Stimulated activated CD8-positive, alpha-beta memory T cell treated with anti-CD3 and anti-CD28 coated beads, Interleukin-4, amount 100 ng/mL, for 48 hours (primary cell): ENCODE measurements at regions not wholly inside any gene's neighbourhood (a gene's known extent, or its start where the extent isn't known, plus 50 kb on each side); places are given as distances from the start of the nearest gene placed in this dataset.

Experiments
- DNase-seq: peaks from one replicate; pipeline ENCODE4 v3.0.0-alpha.2; 2020

DNA sequence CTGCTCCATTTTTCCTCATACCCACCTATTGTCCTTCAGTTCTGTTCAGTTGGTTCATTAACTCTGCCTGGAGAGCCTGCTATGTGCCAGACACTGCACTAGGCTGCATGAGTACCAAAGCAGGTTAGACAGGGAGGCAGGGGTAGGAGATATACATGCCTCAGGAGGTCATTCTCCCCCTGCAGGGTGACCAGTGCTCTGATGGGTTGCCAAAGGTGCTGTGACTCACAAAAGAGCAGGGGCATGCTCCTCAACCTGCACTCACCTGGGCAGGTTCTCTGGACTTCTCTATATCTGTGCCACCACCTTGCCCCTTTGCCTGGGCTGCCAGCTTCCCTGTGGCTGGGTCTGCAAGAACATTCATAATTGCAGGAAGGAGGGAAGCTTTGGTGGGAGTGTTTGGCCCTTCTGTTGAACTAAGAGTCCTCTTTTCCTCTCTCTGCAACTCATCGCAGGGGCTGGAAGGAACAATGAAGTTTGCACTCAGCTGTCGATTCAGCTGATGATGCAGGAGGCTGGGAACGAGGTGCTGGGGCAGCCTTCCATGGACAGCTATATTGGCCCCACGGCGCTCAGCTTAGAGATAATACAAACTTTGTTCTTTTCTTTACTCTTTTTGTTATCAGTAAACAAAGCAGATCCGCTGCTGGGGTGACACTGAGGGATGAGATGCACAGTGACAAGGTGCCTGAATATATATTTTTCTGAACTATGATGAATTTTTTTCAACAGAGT, 356.4 kb upstream of the PLXNA2 start:
- DNase-seq, result no peak

DNA sequence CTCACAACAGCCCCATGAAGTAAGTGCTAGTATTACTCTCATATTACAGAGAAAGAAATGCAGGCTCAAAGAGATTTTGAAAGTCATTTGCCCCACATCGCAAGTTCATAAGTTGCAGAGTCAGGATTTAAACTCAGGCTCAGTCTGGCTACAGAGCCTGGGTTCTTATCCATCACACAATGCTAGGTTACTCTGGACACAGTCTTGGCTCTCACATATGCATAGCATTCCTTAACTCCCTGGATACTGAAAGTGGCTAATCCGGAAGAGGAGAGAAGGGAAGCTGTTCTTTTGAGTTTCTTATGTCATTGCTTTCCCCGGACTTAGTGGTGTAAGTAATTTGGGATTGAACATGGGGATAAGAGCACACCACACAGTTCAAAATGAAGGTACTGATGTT, 357.4 kb upstream of the PLXNA2 start:
- no peak for DNase-seq

DNA sequence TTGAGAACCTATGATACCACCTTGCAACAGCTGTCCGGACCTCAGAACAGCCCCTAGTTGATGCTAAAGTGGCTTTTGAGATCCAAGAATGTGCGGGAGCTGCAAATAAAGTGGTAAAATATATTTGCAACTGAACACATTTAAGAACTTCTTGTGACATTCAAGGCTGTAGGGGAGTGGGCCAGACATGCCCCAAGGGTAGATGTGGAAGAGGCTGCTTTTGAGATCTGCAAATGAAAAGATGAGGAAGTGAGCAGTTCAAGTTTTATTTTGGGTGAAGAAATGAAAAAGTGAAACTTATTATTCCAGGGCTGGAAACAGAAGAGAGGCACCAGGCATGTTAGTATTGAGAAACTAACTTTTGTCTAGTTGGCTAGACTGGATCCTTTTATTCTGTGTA, 359.5 kb upstream of the PLXNA2 start:
- DNase-seq, result no peak

DNA sequence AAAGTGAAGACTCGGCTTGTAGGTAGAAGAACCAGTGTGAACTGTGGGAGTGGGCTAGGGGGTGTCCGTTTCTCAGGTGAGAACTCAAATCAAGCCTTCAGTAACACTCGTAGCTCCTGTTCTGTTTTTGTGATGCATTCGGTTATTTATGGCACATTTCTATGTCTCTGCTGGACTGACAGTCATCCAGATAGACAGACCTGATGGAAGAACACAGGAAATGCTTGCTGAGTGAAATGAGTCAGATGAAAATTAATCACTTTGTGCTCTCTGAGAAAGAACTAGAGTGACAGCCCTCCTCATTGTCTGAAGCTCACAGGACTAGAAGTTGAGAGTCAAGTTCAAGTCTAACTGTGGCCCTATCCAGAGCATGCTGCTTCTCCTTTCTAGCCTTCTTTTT, 360.1 kb upstream of the PLXNA2 start:
- DNase-seq, result no peak

DNA sequence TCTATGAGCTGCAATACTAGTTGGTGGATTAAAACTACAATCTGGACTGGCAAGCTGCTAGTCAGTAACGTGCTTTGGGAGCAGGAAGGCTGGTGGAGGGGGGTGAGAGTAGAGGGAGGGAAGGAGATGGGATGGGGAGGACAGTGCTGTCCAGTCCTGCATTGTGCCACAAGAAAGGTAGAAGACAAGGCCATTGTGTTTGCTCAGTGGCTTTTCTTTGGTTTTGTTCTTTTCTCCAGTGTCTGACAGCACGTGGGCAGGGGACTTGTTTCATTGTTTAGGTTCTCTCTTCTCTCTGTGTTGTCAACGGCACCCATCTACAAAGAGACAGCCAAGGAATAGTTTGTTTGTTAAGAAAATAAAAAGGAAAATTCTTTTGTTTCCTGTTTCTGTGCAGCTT, 362.8 kb upstream of the PLXNA2 start:
- no peak for DNase-seq

DNA sequence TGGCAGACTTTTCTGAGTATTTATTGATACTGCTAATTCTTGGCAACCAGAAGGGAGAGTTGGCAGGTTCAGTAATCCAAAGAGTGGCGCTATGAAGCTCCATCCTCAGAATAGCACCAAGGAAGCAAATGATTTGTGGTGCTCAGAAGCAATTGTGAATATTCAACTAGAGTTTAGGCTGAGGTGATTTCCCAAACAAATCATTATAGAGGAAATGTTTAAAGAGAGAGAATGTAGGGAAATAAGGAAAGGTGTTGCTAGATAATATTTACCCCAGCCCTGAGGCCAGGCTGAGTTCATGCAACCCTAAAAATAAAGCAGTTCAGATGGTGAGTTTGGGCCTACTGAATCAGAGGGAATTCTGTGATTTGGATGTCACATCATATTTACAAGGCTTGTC, 363.4 kb upstream of the PLXNA2 start:
- no peak for DNase-seq

DNA sequence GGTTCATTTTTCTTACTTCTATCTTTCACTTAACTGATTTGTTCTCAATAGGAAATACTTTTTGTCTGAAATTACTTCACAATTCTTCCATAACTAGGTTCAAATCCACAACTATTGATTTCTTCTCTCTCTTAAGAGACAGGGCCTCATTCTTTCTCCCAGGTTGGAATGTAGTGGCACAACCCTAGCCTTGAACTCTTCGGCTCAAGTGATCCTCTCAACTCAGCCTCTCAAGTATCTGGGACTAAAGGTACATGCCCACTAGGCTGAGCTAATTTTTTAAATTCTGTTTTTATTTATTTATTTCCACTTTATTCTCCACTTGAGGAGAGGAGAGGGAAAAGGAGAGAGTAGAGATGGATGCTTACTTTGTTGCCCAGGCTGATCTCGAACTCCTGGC, 370.4 kb upstream of the PLXNA2 start:
- DNase-seq, result no peak

DNA sequence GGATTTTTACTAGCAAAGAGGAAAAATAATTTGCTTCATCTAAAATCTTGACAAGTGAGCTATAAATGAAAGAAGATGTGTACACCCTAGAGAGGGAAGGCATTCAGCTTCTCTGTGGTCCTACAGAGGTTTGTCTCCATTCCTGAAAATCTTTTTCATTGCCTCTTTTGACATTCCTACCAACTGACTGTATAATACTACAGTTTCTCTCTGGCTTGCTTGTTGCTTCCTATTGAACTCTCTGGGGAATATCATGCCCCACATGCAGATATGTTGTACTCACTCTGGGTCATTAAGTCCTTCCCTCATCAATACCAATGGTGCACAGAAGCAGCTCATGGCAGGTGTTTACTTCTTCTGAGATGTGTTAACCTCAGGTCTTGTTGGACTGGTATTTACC, 371.2 kb upstream of the PLXNA2 start:
- no peak for DNase-seq

DNA sequence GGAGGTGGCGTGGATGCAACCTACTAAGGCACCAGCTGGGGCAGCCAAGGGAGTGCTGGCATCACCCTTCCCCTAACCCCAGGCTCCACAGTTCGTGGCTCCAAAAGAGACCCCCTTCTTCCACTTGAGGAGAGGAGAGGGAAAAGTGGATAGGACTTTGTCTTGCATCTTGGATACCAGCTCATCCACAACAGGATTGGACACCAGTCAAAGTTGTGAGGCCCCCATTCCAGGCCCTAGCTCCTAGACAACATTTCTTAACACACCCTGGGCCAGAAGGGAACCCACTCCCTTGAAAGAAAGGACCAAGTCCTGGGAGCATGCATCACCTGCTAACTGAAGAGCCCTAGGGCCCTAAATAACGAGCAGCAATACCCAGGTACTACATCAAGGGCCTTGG, 372.6 kb upstream of the PLXNA2 start:
- no peak for DNase-seq

DNA sequence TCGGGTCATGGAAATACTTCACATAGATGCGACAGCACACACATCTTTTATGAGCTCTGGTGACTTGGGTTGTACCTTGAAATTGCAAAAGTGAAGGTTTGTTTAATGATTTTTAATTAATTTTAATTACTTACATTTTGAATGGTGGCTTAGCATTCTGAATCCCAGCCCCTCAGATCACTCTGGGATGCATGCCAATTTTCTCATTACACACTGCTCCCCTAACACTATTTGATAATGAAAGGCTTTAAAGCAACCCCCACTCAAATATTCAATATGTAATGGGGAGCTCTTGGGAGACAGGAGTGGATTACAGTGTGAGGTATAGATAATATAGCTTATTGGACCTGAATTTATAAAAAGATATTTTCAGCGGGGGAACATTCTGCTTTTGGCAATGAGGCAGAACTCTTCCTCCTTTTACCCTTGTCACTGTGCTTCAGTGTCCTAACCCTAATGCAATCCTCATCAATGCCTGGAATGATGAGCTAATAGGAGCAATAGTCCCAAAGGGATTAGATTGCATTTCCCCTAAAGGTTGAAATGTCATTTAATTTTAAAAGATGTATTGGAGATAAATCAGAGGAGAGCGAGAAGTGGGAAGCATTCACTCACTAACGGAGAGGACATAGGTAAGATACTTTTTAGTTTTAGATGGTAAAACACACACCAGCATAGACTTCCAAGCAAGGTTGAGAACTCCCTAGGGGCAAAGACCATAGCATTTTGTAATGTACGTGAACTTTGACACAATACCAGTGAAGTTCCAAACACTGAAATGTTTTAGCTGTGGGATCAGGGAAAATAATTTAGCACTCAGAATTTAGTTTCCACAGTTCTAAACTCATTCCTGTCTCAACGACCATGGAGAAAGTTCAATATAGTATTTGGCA, 384.1 kb upstream of the PLXNA2 start:
- no peak for DNase-seq

DNA sequence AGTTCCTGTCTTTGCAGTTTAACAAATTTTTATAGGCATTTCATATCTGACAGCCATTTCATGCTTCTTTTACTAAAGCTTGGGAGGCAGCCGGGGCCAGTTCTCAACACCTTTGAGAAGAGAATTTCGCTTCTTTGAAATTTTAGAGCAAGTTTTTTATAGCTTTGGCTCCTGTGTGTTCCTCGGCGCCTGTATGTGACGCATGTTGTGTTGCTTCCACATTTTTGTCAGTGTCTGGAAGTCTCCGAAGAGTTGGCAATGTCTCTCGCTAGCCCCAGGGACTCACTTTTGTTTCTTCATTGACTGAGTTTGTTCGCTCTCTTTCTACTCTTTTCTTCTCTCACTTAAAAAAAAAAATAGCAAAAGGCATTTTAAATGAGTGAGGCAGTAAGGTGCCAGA, 386.9 kb upstream of the PLXNA2 start:
- DNase-seq, result no peak

DNA sequence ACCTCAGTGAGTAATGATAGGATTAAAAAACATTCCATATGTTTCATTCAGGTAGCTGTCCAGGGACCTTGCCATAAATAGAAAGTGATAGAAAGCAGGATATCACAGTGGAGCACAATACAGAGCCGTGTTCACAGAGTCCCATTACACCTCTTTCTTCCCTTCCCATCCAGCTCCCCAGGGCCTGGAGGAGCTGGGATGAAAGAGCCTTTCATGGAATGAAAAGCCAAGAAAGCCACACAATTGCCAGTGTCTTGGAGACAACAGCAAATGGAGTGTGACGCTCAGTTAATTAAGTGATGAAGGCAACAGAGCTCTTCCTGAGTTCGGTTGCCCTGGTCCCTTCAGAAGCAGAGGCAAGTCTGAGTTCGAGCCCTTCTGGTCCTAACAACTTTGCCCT, 387.3 kb upstream of the PLXNA2 start:
- no peak for DNase-seq

DNA sequence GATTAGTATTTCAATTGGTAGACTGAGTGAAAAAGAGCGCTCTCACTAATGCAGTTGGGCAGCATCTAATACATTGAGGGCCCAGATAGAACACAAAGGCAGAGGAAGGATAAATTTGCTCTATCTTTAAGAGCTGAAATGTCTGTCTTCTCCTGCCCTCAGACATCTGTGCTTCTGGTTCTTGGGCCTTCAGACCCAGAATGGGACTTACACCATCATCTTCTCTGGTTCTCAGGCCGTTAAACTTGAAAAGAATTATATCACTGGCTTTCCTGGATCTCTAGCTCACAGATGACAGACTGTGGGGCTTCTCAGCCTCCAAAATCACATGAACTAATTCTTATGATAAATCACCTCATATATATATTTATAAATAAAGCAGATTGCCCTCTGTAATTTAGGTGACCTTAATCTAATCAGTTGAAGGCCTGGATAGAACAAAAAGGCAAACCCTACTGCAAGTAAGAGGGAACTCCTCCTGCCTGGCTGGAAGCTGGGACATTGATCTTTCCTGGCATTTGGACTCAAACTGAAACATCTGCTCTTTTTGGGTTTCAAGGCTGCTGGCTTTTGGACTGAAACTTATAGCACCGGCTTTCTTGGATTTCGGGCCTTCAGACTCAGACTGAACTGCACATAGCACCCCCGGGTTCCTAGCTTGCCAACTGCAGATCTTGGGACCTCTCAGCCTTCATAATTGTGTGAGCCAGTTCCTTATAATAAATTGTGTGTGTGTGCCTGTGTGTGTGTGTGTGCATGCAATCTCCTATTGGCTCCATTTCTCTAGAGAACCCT, 390.4 kb upstream of the PLXNA2 start:
- DNase-seq, result no peak

DNA sequence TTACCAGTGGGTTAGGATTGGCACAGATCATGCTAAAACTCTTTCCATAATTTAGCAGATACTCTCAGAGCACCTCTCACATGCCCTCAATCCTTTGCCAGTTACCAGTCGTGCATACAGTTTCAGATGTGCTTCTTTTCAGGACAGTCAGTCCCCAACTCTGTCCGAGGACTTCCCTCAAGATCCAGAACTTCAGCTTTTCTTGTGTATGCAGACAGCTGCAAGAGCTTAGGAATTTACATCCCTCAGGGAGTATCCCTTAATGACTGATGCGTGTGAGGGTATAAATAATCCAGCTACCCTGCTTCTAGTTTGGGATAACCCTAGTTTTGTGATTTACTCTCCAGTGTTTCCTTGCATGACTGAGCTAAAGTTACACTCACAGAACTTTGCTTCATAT, 393.0 kb upstream of the PLXNA2 start:
- no peak for DNase-seq

DNA sequence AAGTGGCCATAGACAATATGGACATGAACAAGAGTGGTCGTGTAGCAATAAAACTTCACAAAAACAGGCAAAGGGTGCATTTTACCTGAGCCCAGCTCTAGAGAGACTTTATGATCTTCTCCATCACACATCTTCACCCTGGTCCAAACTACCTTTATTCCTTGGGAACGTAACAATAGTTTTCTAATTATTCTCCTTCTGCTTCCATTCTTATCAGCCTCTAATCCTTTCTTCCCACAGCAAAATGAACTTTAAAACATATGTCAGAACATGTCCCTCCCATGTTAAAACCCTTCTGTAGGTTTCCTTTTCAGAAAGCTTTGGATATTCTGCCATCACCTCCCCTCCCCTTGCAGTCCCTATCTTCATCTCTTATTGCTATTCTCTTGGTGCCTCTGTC, 395.2 kb upstream of the PLXNA2 start:
- no peak for DNase-seq

DNA sequence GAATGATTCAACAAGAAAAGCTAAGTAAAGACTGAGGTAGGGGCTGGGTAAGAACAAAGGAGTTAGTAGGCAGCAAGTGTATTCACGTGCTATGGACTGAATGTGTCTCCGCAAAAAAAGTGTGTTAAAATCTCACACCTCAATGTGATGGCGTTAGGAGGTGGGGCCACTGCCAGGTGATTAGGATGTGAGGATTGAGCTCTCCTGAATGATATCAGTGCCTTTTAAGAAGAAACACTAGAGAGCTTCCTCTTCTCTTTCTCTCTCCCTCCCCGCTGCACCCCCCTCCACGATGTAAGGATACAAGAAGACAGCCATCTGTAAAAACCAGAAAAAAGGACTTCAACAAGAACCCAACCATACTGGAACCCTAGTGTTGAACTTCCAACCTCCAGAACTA, 396.1 kb upstream of the PLXNA2 start:
- no peak for DNase-seq

DNA sequence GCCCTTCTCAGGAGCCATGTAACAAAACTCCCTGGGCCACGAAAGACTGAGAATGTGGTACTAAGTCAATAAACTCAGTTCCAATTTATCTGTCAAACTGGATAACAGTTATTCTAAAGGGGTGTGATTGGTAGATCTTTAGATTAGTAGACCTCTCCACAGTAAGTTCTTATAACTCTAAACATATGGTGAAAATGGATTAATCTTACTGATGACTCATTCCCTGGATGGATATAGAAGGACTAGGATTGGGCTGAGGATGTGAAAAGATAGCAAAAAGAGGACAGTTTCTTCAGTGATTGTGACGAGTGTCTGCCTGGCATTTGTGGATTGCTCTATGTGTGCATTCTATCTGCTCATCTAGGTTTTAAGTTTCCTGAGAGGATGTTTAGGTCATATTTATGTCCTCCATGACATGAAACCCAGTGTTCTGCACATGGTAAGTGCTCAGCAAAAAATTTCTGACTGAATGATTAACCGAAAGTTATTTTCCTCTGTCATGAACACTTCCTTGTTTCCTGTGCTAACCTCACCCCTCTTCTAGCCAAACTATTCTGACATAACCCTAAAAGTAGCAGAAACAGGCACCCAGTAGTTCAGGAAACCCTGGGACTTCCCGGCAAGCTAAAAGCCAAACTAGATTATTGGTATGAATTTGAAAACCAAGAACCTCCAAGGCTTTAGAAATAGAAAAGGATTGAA, 397.5 kb upstream of the PLXNA2 start:
- no peak for DNase-seq

DNA sequence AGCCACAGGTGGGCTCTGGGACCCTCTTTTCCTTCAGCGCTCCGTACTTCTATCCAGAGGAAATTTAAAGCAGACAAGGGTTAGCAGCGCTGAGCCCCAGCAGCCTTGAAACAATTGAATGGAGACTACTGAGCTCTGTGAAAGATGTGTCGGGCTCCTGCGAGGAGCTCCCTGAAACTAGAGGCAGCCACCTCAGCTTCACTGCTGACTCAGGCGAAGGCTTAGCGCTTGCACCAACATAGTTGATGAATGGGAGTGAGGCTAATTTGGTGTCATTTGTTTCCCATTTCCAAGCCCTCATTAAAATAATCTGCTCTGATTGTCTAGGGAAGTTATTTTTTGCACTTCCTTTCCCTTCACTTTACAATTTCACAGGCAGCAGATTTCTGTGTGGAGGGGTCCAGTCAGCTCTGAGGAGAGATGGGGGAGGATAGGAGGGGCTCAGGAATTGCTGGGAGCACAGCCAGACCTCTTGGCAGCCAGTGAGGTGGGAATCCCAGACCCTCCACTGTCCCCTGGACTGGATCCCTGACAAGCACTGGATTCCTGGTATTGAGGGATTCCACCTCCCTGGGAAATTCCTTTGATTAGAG, 398.9 kb upstream of the PLXNA2 start:
- DNase-seq, result no peak

DNA sequence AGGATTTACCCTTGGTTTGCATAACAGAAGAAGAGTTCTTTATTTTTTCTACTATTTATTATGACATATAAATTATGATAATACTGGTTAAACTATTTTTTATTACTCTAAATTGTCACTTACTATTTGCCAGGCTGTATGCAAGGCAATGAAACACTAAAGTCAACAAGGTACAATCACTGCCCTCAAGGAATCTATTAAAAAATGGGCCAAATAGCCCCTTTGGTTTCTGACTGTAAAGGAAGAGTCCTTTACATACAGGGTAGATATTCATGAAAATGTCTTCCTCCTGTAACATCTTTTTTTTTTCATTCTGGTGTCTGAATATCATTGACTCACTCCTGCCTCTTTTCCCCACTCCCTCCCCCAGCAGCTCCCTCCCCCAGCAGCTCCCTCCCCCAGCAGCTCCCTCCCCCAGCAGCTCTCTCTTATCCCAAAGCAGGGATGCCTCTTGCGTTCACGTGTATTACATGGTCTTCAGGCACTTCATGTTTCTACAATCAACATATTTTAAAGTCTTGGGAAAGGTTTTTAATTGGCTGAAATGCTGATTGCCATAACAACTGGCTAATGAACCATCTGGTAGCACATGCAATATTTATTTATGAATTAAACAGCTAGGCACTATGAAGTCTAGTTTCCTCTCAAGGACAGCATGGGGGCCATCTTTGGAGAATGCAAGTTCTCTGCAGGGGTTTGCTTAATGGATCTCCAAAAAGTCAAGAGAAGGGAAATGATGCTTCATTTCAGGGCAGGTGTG, 400.4 kb upstream of the PLXNA2 start:
- no peak for DNase-seq

DNA sequence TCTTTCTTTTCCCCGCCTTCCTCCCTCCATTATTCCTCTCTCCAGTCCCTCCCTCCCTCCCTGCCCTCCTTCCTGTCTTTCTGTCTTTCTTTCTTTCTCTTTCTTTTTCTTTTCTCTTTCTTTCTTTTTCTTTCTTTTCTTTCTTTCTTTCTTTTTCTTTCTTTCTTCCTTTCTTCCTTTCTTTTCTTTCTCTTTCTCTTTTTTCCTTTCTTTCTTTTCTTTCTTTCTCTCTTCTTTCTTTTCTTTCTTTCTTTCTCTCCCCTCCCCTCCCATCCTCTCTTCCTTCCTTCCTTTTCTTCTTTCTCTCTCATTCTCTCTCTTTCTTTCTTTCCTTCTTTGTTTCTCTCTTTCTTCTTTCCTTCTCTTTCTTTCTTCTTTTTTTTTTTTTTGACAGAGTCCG, 402.2 kb upstream of the PLXNA2 start:
- DNase-seq, result no peak

DNA sequence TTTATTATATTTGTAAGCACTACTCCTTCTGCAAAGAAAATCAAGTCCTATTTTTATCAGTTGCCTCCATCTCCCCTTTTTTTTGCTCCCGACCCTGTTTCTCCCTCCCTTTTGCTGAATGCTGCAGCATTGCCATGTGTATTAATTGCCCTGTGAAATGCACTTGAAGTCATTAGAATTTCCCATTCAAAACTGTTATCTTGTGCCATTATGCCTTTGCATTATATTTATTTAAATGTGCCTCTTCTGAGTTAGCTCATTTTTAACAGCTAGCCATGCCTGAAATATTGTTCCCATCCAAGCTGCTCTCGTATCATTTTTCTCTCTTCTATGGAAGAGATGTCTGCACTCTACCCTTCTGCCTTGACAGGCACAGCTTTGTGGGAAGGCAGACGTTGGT, 404.0 kb upstream of the PLXNA2 start:
- DNase-seq, result no peak
